ENCODE measurements at regions not wholly inside any gene's neighbourhood (a gene's known extent, or its start where the extent isn't known, plus 50 kb on each side); places are given as distances from the start of the nearest gene placed in this dataset.
A peak's percentile ranks its signal among the peaks of the same experiment; 100 is the strongest.

- TF ChIP-seq CTCF (IDR thresholded peaks at IDR 0.05; ENCODE audit: poor library complexity, severe bottlenecking) (no peak), REST (IDR thresholded peaks at IDR 0.05; ENCODE audit: borderline replicate concordance) (no peak), RAD21 (conservative IDR thresholded peaks at IDR 0.05) (no peak), EZH2 (IDR thresholded peaks at IDR 0.05; ENCODE audit: borderline replicate concordance, insufficient read depth, low read length, poor library complexity, severe bottlenecking) (no peak), POLR2AphosphoS5 (IDR thresholded peaks at IDR 0.05) (no peak), MXI1 (conservative IDR thresholded peaks at IDR 0.05; ENCODE audit: poor library complexity, severe bottlenecking) (no peak), TAF1 (IDR thresholded peaks at IDR 0.05; ENCODE audit: low read depth) (no peak), SMC3 (conservative IDR thresholded peaks at IDR 0.05; ENCODE audit: poor library complexity) (no peak), EP300 (conservative IDR thresholded peaks at IDR 0.05; ENCODE audit: poor library complexity, severe bottlenecking) (no peak)
- Histone ChIP-seq H3K27me3 (ENCODE audit: insufficient read depth, low read depth, low read length) (no peaks in the 10 kb centered on the region), H3K9me2 (ENCODE audit: insufficient read depth, low read length) (no peaks in the 10 kb centered on the region), H3K27ac (ENCODE audit: low read length) (no peak overlapping the region), H3K9me3 (ENCODE audit: low read length) (no peaks in the 10 kb centered on the region), H3F3A (ENCODE audit: insufficient read depth, low read length, poor library complexity, severe bottlenecking) (peaks cover 4% of the 10 kb centered on the region), H3K36me3 (ENCODE audit: insufficient read depth, low read length) (no peaks in the 10 kb centered on the region), H3K4me2 (ENCODE audit: low read length) (no peak overlapping the region), H4K20me1 (ENCODE audit: insufficient read depth) (no peaks in the 10 kb centered on the region), H2AFZ (ENCODE audit: low read depth, low read length) (no peak overlapping the region), H3K9ac (ENCODE audit: low read length) (no peak overlapping the region), H3K4me3 (ENCODE audit: low read length) (no peak overlapping the region), H3K79me2 (replicated peaks; ENCODE audit: insufficient read depth, low read length) (no peaks in the 10 kb centered on the region)
Measured at GRCh38 chr3:34837848-34838741, 801.2 kb upstream of the ARPP21 start.

- H3K79me2 ChIP-seq (replicated peaks; ENCODE audit: insufficient read depth, low read length): no peaks in the 10 kb centered on the region
- H3F3A ChIP-seq (ENCODE audit: insufficient read depth, low read length, poor library complexity, severe bottlenecking): peaks cover 7% of the 10 kb centered on the region
- peak overlapping the region; percentile 89 for H3K27ac ChIP-seq (ENCODE audit: low read length)
- peak overlapping the region; percentile 36 for H3K9ac ChIP-seq (ENCODE audit: low read length)
- H3K4me2 ChIP-seq (ENCODE audit: low read length): peak overlapping the region; percentile 68
- H3K9me2 ChIP-seq (ENCODE audit: insufficient read depth, low read length): no peaks in the 10 kb centered on the region
- peak; percentile 27 for TF ChIP-seq SMC3 (conservative IDR thresholded peaks at IDR 0.05; ENCODE audit: poor library complexity)
- TF ChIP-seq EZH2 (IDR thresholded peaks at IDR 0.05; ENCODE audit: borderline replicate concordance, insufficient read depth, low read length, poor library complexity, severe bottlenecking): no peak
- no peak for TF ChIP-seq POLR2AphosphoS5 (IDR thresholded peaks at IDR 0.05)
- no peak for TF ChIP-seq RAD21 (conservative IDR thresholded peaks at IDR 0.05)
- H2AFZ ChIP-seq (ENCODE audit: low read depth, low read length): no peak overlapping the region
- H3K9me3 ChIP-seq (ENCODE audit: low read length): no peaks in the 10 kb centered on the region
- H4K20me1 ChIP-seq (ENCODE audit: insufficient read depth): no peaks in the 10 kb centered on the region
- no peaks in the 10 kb centered on the region for H3K27me3 ChIP-seq (ENCODE audit: insufficient read depth, low read depth, low read length)
- H3K36me3 ChIP-seq (ENCODE audit: insufficient read depth, low read length): no peaks in the 10 kb centered on the region
- H3K4me3 ChIP-seq (ENCODE audit: low read length): peak overlapping the region; percentile 36
Measured at GRCh38 chr3:34842706-34843480, 796.4 kb upstream of the ARPP21 start.

All from neural cell (in vitro differentiated cells).